Activated CD8-positive, alpha-beta T cell treated with anti-CD3 and anti-CD28 coated beads for 36 hours (primary cell): ENCODE measurements at regions not wholly inside any gene's neighbourhood (a gene's known extent, or its start where the extent isn't known, plus 50 kb on each side); places are given as distances from the start of the nearest gene placed in this dataset.
"Not testable (repeated sequence)": the region's sequence is repeated elsewhere in the genome, so short reads cannot be mapped to it uniquely, and the experiment has no call there.

ENCODE experiments used
- ATAC-seq: fragments of 200-7000 bp; cut with Tn5 transposase; one replicate; pipeline ENCODE4 v1.10.0; 2021; ENCODE audit warnings: mild to moderate bottlenecking, moderate library complexity
- CTCF ChIA-PET: fragments of 350-600 bp; sonication (Branson Sonifier 250); formaldehyde crosslinking; loops from one replicate; lab custom pipeline; 2021; ENCODE audit warnings: antibody characterized with exemption; lab: Charles Lee
- POLR2A ChIA-PET: fragments of 350-600 bp; sonication (Branson Sonifier 250); formaldehyde crosslinking; loops from one replicate; lab custom pipeline; 2021; ENCODE audit warnings: antibody characterized with exemption; lab: Charles Lee
- DNase-seq: peaks from one replicate; pipeline ENCODE4 v3.0.0-alpha.2; 2020
- H3K27ac Mint-ChIP-seq: one replicate; pipeline ENCODE4 v1.8.0; 2021; ENCODE audit warnings: mild to moderate bottlenecking, mixed read lengths
- H3K27me3 Mint-ChIP-seq: one replicate; pipeline ENCODE4 v1.8.0; 2021; ENCODE audit warnings: mixed read lengths
- H3K36me3 Mint-ChIP-seq: one replicate; pipeline ENCODE4 v1.8.0; 2021; ENCODE audit warnings: low read depth, mixed read lengths
- H3K4me1 Mint-ChIP-seq: one replicate; pipeline ENCODE4 v1.8.0; 2021; ENCODE audit warnings: low read depth, mixed read lengths
- H3K4me3 Mint-ChIP-seq: one replicate; pipeline ENCODE4 v1.8.0; 2021; ENCODE audit warnings: mild to moderate bottlenecking, moderate library complexity, mixed read lengths
- H3K9me3 Mint-ChIP-seq: one replicate; pipeline ENCODE4 v1.8.0; 2021; ENCODE audit warnings: mixed read lengths
- CTCF ChIP-seq: fragments of 200-600 bp; IDR thresholded peaks from one replicate; pipeline ENCODE4 v1.8.0; 2022; ENCODE audit warnings: antibody characterized with exemption, mild to moderate bottlenecking
- intact Hi-C: fragments of 100-400 bp; cut with micrococcal nuclease; formaldehyde crosslinking; loops from one replicate; pipeline ENCODE4 v1.10.0; 2022

- H3K27ac Mint-ChIP-seq = peak overlapping the region; percentile 49
- no peak for DNase-seq
- CTCF ChIA-PET = no interaction called here
- no peaks in the 10 kb centered on the region for H3K4me1 Mint-ChIP-seq
- no peak overlapping the region for H3K4me3 Mint-ChIP-seq
- TF ChIP-seq CTCF = no peak
- POLR2A ChIA-PET = no interaction called here
- no peak for ATAC-seq
- no peaks in the 10 kb centered on the region for H3K27me3 Mint-ChIP-seq
- H3K36me3 Mint-ChIP-seq = no peaks in the 10 kb centered on the region
- intact Hi-C loops = no loop called here
- H3K9me3 Mint-ChIP-seq = peaks cover 11% of the 10 kb centered on the region
These were observed 170.7 kb upstream of the FSIP2 start for GRCh38 chr2:185567940-185568339.

GRCh38 chr2:185578322-185578721 is 160.3 kb upstream of the FSIP2 start:
- CTCF ChIA-PET = no interaction called here
- no peaks in the 10 kb centered on the region for H3K36me3 Mint-ChIP-seq
- DNase-seq = no peak
- no peaks in the 10 kb centered on the region for H3K4me1 Mint-ChIP-seq
- ATAC-seq = no peak
- no peak for TF ChIP-seq CTCF
- no peak overlapping the region for H3K27ac Mint-ChIP-seq
- H3K27me3 Mint-ChIP-seq = no peaks in the 10 kb centered on the region
- no peak overlapping the region for H3K4me3 Mint-ChIP-seq
- POLR2A ChIA-PET = no interaction called here
- no peaks in the 10 kb centered on the region for H3K9me3 Mint-ChIP-seq
- intact Hi-C loops = no loop called here

GRCh38 chr2:185583058-185583816 is 155.4 kb upstream of the FSIP2 start:
- intact Hi-C loops = no loop called here
- ATAC-seq = no peak
- no peak for TF ChIP-seq CTCF
- no peak overlapping the region for H3K4me3 Mint-ChIP-seq
- H3K36me3 Mint-ChIP-seq = no peaks in the 10 kb centered on the region
- ChIA-PET CTCF (no interaction called here), POLR2A (no interaction called here)
- no peak overlapping the region for H3K27ac Mint-ChIP-seq
- peaks cover 11% of the 10 kb centered on the region for H3K9me3 Mint-ChIP-seq
- H3K27me3 Mint-ChIP-seq = no peaks in the 10 kb centered on the region
- DNase-seq = no peak
- no peaks in the 10 kb centered on the region for H3K4me1 Mint-ChIP-seq

- H3K9me3 Mint-ChIP-seq = peaks cover 13% of the 10 kb centered on the region
- POLR2A ChIA-PET, H3K27me3 Mint-ChIP-seq, CTCF ChIA-PET, H3K36me3 Mint-ChIP-seq, H3K27ac Mint-ChIP-seq, ATAC-seq, H3K4me3 Mint-ChIP-seq, DNase-seq, intact Hi-C loops, H3K4me1 Mint-ChIP-seq: not testable (repeated sequence)
These were observed 153.4 kb upstream of the FSIP2 start for GRCh38 chr2:185585165-185585564.

GRCh38 chr2:185591276-185591675 is 147.3 kb upstream of the FSIP2 start:
- H3K4me3 Mint-ChIP-seq, H3K4me1 Mint-ChIP-seq, ATAC-seq, intact Hi-C loops, H3K36me3 Mint-ChIP-seq, DNase-seq, H3K27me3 Mint-ChIP-seq, POLR2A ChIA-PET, CTCF ChIA-PET, H3K27ac Mint-ChIP-seq: not testable (repeated sequence)
- H3K9me3 Mint-ChIP-seq = peaks cover 10% of the 10 kb centered on the region

- DNase-seq (no peak), ATAC-seq (no peak)
- intact Hi-C loops = no loop called here
- TF ChIP-seq CTCF = no peak
- no peaks in the 10 kb centered on the region for H3K27me3 Mint-ChIP-seq
- ChIA-PET CTCF (interaction anchor here (1.0 kb wide), 1 partner anchor 131 kb away, joined by 3 read pairs; no protein-coding TSS in a partner anchor), POLR2A (no interaction called here)
- H3K4me3 Mint-ChIP-seq = no peak overlapping the region
- no peaks in the 10 kb centered on the region for H3K9me3 Mint-ChIP-seq
- no peaks in the 10 kb centered on the region for H3K36me3 Mint-ChIP-seq
- no peak overlapping the region for H3K27ac Mint-ChIP-seq
- no peaks in the 10 kb centered on the region for H3K4me1 Mint-ChIP-seq
These were observed 130.7 kb upstream of the FSIP2 start for GRCh38 chr2:185607945-185608344.
